ENCODE measurements at regions not wholly inside any gene's neighbourhood (a gene's known extent, or its start where the extent isn't known, plus 50 kb on each side); places are given as distances from the start of the nearest gene placed in this dataset.

DNA sequence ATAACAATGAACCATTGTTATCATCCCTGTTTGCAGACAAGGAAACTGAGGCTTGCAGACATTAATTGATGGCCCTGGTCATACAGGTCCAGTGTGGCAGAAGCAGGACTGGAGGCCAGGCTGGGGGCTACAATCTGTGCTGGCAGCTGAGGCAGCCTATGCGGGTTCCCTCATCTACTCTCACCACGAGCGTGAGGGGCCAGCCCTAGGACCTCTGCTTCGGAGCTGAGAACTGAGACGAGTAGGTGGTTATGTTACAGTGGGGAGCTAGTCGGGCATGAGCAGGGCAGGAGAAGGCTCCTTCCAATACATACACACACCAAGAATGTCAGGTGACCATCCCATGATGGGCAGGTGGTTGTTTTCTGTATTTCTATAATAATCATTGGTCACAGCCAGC is 82.2 kb upstream of the ASB18 start:
- Mint-ChIP-seq H3K36me3 (ENCODE audit: insufficient read depth, unreplicated experiment) (no peaks in the 10 kb centered on the region), H3K27me3 (ENCODE audit: insufficient read depth, unreplicated experiment) (peaks cover 8% of the 10 kb centered on the region), H3K4me1 (ENCODE audit: low read depth, unreplicated experiment) (no peaks in the 10 kb centered on the region), H3K9me3 (ENCODE audit: unreplicated experiment) (no peaks in the 10 kb centered on the region), H3K27ac (ENCODE audit: unreplicated experiment) (no peak overlapping the region), H3K4me3 (ENCODE audit: unreplicated experiment) (no peak overlapping the region)
- no peak for DNase-seq
- Histone ChIP-seq H3K36me3 (ENCODE audit: control insufficient read depth, insufficient read depth, low read length) (no peaks in the 10 kb centered on the region), H3K27me3 (replicated peaks; ENCODE audit: control insufficient read depth, insufficient read depth, low read length) (no peaks in the 10 kb centered on the region), H3K4me1 (no peaks in the 10 kb centered on the region), H3K4me3 (ENCODE audit: low read depth, low read length) (no peak overlapping the region), H3K9me3 (no peaks in the 10 kb centered on the region)
- intact Hi-C loops (cut with micrococcal nuclease; ENCODE audit: unreplicated experiment), result no loop called here
- ChIA-PET POLR2A (no interaction called here), CTCF (no interaction called here)
- BruUV-seq (replicated peaks), result no TSS peak
- no peak for TF ChIP-seq CTCF (IDR thresholded peaks at IDR 0.05; ENCODE audit: insufficient read depth in 1 of 2, low read depth in 1 of 2, low read length in 1 of 2, severe bottlenecking in 1 of 2, unreplicated experiment in 1 of 2)

DNA sequence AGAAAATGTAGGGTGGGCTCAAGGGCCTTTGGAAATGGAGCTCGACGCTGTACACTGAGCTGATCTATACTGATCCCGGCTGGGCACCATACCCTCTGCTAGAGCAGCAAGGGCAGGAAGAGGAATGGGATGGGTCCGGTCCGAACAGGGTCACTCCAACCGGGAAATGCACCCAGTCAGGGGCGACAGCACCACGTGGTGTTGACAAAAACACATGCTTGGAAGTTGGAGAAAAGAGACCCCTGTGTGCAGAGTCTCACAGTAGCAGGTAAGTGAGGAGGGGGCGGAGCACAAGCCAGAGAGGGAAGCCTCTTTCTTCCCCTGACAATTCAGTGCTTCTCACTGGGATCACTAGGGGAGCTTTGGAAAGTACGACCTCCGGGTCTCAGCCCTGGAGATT is 84.1 kb upstream of the ASB18 start:
- no peak overlapping the region for H3K27ac Mint-ChIP-seq (ENCODE audit: unreplicated experiment)
- H3K4me3 Mint-ChIP-seq (ENCODE audit: unreplicated experiment), result no peak overlapping the region
- Histone ChIP-seq H3K27me3 (replicated peaks; ENCODE audit: control insufficient read depth, insufficient read depth, low read length) (no peaks in the 10 kb centered on the region), H3K4me1 (no peaks in the 10 kb centered on the region), H3K9me3 (no peaks in the 10 kb centered on the region), H3K4me3 (ENCODE audit: low read depth, low read length) (no peak overlapping the region), H3K36me3 (ENCODE audit: control insufficient read depth, insufficient read depth, low read length) (no peaks in the 10 kb centered on the region)
- CTCF ChIA-PET, result interaction anchor here (0.7 kb wide), 1 partner anchor 713 kb away, joined by 3 read pairs; no protein-coding TSS in a partner anchor
- intact Hi-C loops (cut with micrococcal nuclease; ENCODE audit: unreplicated experiment), result no loop called here
- no peak for DNase-seq
- peaks cover 8% of the 10 kb centered on the region for H3K27me3 Mint-ChIP-seq (ENCODE audit: insufficient read depth, unreplicated experiment)
- no peaks in the 10 kb centered on the region for H3K4me1 Mint-ChIP-seq (ENCODE audit: low read depth, unreplicated experiment)
- no peaks in the 10 kb centered on the region for H3K9me3 Mint-ChIP-seq (ENCODE audit: unreplicated experiment)
- H3K36me3 Mint-ChIP-seq (ENCODE audit: insufficient read depth, unreplicated experiment), result no peaks in the 10 kb centered on the region
- POLR2A ChIA-PET, result no interaction called here
- TF ChIP-seq CTCF (IDR thresholded peaks at IDR 0.05; ENCODE audit: insufficient read depth in 1 of 2, low read depth in 1 of 2, low read length in 1 of 2, severe bottlenecking in 1 of 2, unreplicated experiment in 1 of 2), result no peak
- BruUV-seq (replicated peaks), result no TSS peak

DNA sequence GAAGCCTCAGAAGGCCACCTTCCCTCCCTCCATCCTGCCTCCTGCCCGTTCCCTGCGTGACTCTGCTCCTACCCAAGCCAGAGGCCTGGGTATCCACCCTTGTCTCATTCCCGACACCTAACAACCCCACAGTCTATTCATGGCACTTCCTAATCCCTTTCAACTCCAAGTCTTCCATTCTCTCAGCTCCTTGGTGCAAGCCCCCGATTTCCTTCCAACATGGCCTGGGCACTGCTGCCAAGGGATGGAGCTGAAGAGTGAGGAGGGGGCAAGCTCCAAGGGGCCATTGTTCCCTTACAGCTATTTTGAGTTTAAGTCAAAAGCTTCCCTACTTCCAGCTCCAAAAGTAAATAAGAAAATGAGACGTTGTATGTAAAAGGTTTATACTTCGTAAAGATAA is 84.8 kb upstream of the ASB18 start:
- Histone ChIP-seq H3K4me1 (no peaks in the 10 kb centered on the region), H3K9me3 (no peaks in the 10 kb centered on the region), H3K4me3 (ENCODE audit: low read depth, low read length) (no peak overlapping the region), H3K27me3 (replicated peaks; ENCODE audit: control insufficient read depth, insufficient read depth, low read length) (no peaks in the 10 kb centered on the region), H3K36me3 (ENCODE audit: control insufficient read depth, insufficient read depth, low read length) (no peaks in the 10 kb centered on the region)
- H3K9me3 Mint-ChIP-seq (ENCODE audit: unreplicated experiment), result no peaks in the 10 kb centered on the region
- H3K36me3 Mint-ChIP-seq (ENCODE audit: insufficient read depth, unreplicated experiment), result no peaks in the 10 kb centered on the region
- H3K27ac Mint-ChIP-seq (ENCODE audit: unreplicated experiment), result no peak overlapping the region
- CTCF ChIA-PET, result no interaction called here
- intact Hi-C loops (cut with micrococcal nuclease; ENCODE audit: unreplicated experiment), result no loop called here
- H3K4me1 Mint-ChIP-seq (ENCODE audit: low read depth, unreplicated experiment), result no peaks in the 10 kb centered on the region
- H3K4me3 Mint-ChIP-seq (ENCODE audit: unreplicated experiment), result no peak overlapping the region
- no peak for DNase-seq
- BruUV-seq (replicated peaks), result no TSS peak
- POLR2A ChIA-PET, result no interaction called here
- H3K27me3 Mint-ChIP-seq (ENCODE audit: insufficient read depth, unreplicated experiment), result peaks cover 8% of the 10 kb centered on the region
- no peak for TF ChIP-seq CTCF (IDR thresholded peaks at IDR 0.05; ENCODE audit: insufficient read depth in 1 of 2, low read depth in 1 of 2, low read length in 1 of 2, severe bottlenecking in 1 of 2, unreplicated experiment in 1 of 2)
